ENCODE measurements at regions not wholly inside any gene's neighbourhood (a gene's known extent, or its start where the extent isn't known, plus 50 kb on each side); places are given as distances from the start of the nearest gene placed in this dataset.

DNA sequence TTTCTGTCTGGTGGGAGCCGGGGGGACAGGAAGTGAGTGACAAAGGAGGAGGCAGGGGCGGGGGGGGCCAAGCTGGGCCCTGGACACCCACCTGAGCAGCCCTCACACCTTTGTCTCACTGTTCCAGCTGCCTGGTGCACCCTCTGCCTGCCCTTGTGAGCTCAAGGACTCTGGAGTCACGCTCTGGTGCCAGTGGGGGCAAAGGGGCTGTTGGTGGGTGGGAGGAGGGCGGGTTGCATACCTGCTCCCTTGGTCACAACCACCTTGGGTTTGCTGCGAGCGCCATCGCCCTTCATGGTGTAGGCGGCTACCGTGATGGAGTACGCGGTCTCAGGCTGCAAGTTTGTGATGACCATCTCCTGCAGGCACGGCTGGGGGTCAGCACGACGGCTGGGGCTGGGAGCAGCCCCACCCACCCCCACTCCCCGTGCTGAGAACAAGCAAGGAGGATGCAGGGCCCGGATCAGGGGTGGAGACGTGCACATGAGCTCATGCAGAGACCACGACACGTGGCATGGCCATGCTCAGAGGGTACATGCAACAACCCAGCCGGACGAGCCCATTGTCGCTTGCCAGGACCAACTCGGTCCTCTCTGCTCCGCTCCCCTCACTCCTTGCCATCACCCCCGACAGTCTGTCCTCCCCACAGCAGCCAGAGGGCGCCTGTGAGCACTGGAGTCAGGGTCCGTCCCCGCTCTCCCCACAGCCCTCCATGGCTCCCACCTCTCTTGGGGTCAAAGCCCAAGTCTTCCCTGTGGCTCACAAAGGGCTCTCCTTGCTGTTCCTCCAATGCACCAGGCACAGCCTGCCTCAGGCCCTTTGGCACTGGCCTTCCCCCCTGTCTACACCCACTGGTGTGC lies 114.9 kb downstream of the PTPRS start:
- TF ChIP-seq, protein P1, sequence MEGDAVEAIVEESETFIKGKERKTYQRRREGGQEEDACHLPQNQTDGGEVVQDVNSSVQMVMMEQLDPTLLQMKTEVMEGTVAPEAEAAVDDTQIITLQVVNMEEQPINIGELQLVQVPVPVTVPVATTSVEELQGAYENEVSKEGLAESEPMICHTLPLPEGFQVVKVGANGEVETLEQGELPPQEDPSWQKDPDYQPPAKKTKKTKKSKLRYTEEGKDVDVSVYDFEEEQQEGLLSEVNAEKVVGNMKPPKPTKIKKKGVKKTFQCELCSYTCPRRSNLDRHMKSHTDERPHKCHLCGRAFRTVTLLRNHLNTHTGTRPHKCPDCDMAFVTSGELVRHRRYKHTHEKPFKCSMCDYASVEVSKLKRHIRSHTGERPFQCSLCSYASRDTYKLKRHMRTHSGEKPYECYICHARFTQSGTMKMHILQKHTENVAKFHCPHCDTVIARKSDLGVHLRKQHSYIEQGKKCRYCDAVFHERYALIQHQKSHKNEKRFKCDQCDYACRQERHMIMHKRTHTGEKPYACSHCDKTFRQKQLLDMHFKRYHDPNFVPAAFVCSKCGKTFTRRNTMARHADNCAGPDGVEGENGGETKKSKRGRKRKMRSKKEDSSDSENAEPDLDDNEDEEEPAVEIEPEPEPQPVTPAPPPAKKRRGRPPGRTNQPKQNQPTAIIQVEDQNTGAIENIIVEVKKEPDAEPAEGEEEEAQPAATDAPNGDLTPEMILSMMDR (conservative IDR thresholded peaks at IDR 0.05; ENCODE audit: low read depth, low read length) = peak; percentile 71
- no peak for TF ChIP-seq EZH2 (IDR thresholded peaks at IDR 0.05; ENCODE audit: low read length, unreplicated experiment)

All from PC-3 (cell line).